ENCODE measurements at regions not wholly inside any gene's neighbourhood (a gene's known extent, or its start where the extent isn't known, plus 50 kb on each side); places are given as distances from the start of the nearest gene placed in this dataset.
A peak's percentile ranks its signal among the peaks of the same experiment; 100 is the strongest.

- no peak for DNase-seq (ENCODE audit: low spot score)
These were observed 426.0 kb downstream of the TYW1 start for GRCh38 chr7:67422601-67423000.

GRCh38 chr7:67423065-67423464, 426.4 kb downstream of the TYW1 start:
- no peak for DNase-seq (ENCODE audit: low spot score)

- no peak for DNase-seq (ENCODE audit: low spot score)
These were observed 430.0 kb downstream of the TYW1 start for GRCh38 chr7:67426654-67427053.

GRCh38 chr7:67429735-67430134, 433.1 kb downstream of the TYW1 start:
- no peak for DNase-seq (ENCODE audit: low spot score)

GRCh38 chr7:67432536-67433234, 436.1 kb downstream of the TYW1 start:
- no peak for DNase-seq (ENCODE audit: low spot score)

- no peak for DNase-seq (ENCODE audit: low spot score)
These were observed 439.4 kb downstream of the TYW1 start for GRCh38 chr7:67435894-67436535.

GRCh38 chr7:67438198-67438882, 441.7 kb downstream of the TYW1 start:
- DNase-seq (ENCODE audit: low spot score) = no peak

- DNase-seq (ENCODE audit: low spot score) = no peak
These were observed 442.4 kb downstream of the TYW1 start for GRCh38 chr7:67438913-67439505.

GRCh38 chr7:67440321-67440720, 443.7 kb downstream of the TYW1 start:
- DNase-seq (ENCODE audit: low spot score) = no peak

- DNase-seq (ENCODE audit: low spot score) = no peak
These were observed 449.1 kb downstream of the TYW1 start for GRCh38 chr7:67445728-67446127.

- no peak for DNase-seq (ENCODE audit: low spot score)
These were observed 450.7 kb downstream of the TYW1 start for GRCh38 chr7:67447297-67447696.

GRCh38 chr7:67448271-67448670, 451.6 kb downstream of the TYW1 start:
- no peak for DNase-seq (ENCODE audit: low spot score)

- DNase-seq (ENCODE audit: low spot score) = no peak
These were observed 453.5 kb downstream of the TYW1 start for GRCh38 chr7:67450171-67450570.

- no peak for DNase-seq (ENCODE audit: low spot score)
These were observed 454.7 kb downstream of the TYW1 start for GRCh38 chr7:67451306-67451705.

GRCh38 chr7:67452516-67453026, 455.9 kb downstream of the TYW1 start:
- DNase-seq (ENCODE audit: low spot score) = no peak

GRCh38 chr7:67453580-67454380, 457.1 kb downstream of the TYW1 start:
- DNase-seq (ENCODE audit: low spot score) = no peak

GRCh38 chr7:67455508-67455907, 458.9 kb downstream of the TYW1 start:
- no peak for DNase-seq (ENCODE audit: low spot score)

- peak; percentile 3 for DNase-seq (ENCODE audit: low spot score)
These were observed 466.2 kb downstream of the TYW1 start for GRCh38 chr7:67462781-67463191.

GRCh38 chr7:67463316-67463715, 466.7 kb downstream of the TYW1 start:
- no peak for DNase-seq (ENCODE audit: low spot score)

GRCh38 chr7:67463983-67464382, 467.4 kb downstream of the TYW1 start:
- peak; percentile 20 for DNase-seq (ENCODE audit: low spot score)

- no peak for DNase-seq (ENCODE audit: low spot score)
These were observed 469.5 kb downstream of the TYW1 start for GRCh38 chr7:67466109-67466508.

- peak; percentile 35 for DNase-seq (ENCODE audit: low spot score)
These were observed 473.7 kb downstream of the TYW1 start for GRCh38 chr7:67470256-67470751.

Data from globus pallidus (tissue), 1 donor.